Thyroid gland (tissue), 4 donors: ENCODE measurements at regions not wholly inside any gene's neighbourhood (a gene's known extent, or its start where the extent isn't known, plus 50 kb on each side); places are given as distances from the start of the nearest gene placed in this dataset.
A peak's percentile ranks its signal among the peaks of the same experiment; 100 is the strongest.

Source experiments
- DNase-seq, 2 donors: peaks; one replicate each; pipeline ENCODE4 v3.0.0-alpha.2; 2019
- H3K27ac ChIP-seq, 3 donors: fragments of 200-600 bp; sonication (generic); 1 replicate in 2 of 3; 2 replicates in 1 of 3; pipeline ENCODE4 v1.5.1; 2016 to 2019; ENCODE audit warnings: mild to moderate bottlenecking in 1 of 3, moderate library complexity in 1 of 3
- H3K27me3 ChIP-seq: fragments of 200-600 bp; sonication (generic); one replicate; pipeline ENCODE4 v1.5.1; 2019
- H3K36me3 ChIP-seq, 2 donors: fragments of 200-600 bp; sonication (generic); one replicate each; pipeline ENCODE4 v1.5.1; 2016 to 2019
- H3K4me1 ChIP-seq, 2 donors: fragments of 200-600 bp; sonication (generic); one replicate each; pipeline ENCODE4 v1.5.1; 2017 to 2019
- H3K4me3 ChIP-seq, 3 donors: fragments of 200-600 bp; sonication (generic); replicated peaks in 1 of 3; 1 replicate in 2 of 3; 2 replicates in 1 of 3; pipeline ENCODE4 v1.5.1; 2016; ENCODE audit warnings: mild to moderate bottlenecking in 1 of 3
- H3K9me3 ChIP-seq: fragments of 200-600 bp; sonication (generic); one replicate; pipeline ENCODE4 v1.5.1; 2017
- CTCF ChIP-seq, 6 experiments: fragments of 200-600 bp in 3 of 6; fragments of 450-650 bp in 3 of 6; sonication (generic) in 3 of 6; IDR thresholded peaks; one replicate each; pipeline ENCODE4 v1.5.1; 2016 to 2019; ENCODE audit warnings: antibody characterized with exemption in 6 of 6, mild to moderate bottlenecking in 2 of 6, inconsistent platforms in 1 of 6, moderate library complexity in 1 of 6
- POLR2A ChIP-seq, 2 donors: fragments of 450-650 bp; IDR thresholded peaks; one replicate each; pipeline ENCODE4 v1.6.1; 2017; ENCODE audit warnings: antibody characterized with exemption in 2 of 2, mild to moderate bottlenecking in 2 of 2, moderate library complexity in 1 of 2
- WGBS, 2 donors: methylation state at CpG; one replicate each; pipeline ENCODE4 v1.1.5; 2017; 5-methylcytosine and 5-hydroxymethylcytosine counted together
- intact Hi-C: fragments of 100-400 bp; cut with DNase I; formaldehyde crosslinking; loops from one replicate; pipeline ENCODE4 v1.15.1; 2023

- no peaks in the 10 kb centered on the region for H3K9me3 ChIP-seq
- H3K27ac ChIP-seq = peak overlapping the region in 2 of 3 donors; percentile 8 to 11
- H3K36me3 ChIP-seq = no peaks in the 10 kb centered on the region
- no peak for DNase-seq
- TF ChIP-seq CTCF (IDR thresholded peaks at IDR 0.05) (no peak), POLR2A (IDR thresholded peaks at IDR 0.05) (no peak)
- WGBS, 2 donors = 30 to 58% methylated on average over 1 of the region's 1 CpG
- H3K4me3 ChIP-seq = no peak overlapping the region
- H3K4me1 ChIP-seq = peaks cover 35 to 43% of the 10 kb centered on the region in 2 donors
- no peaks in the 10 kb centered on the region for H3K27me3 ChIP-seq
- intact Hi-C loops = no loop called here
Measured at GRCh38 chr4:156595041-156595440, 376.6 kb downstream of the PDGFC start.

GRCh38 chr4:156594624-156595023, 377.0 kb downstream of the PDGFC start:
- TF ChIP-seq POLR2A (IDR thresholded peaks at IDR 0.05) (no peak), CTCF (IDR thresholded peaks at IDR 0.05) (no peak)
- 18 to 23% methylated on average over 3 of the region's 3 CpGs for WGBS, 2 donors
- Histone ChIP-seq H3K4me1 (peaks cover 35 to 43% of the 10 kb centered on the region in 2 donors), H3K9me3 (no peaks in the 10 kb centered on the region), H3K36me3 (no peaks in the 10 kb centered on the region), H3K27ac (peak overlapping the region in 2 of 3 donors; percentile 8 to 11), H3K4me3 (no peak overlapping the region), H3K27me3 (no peaks in the 10 kb centered on the region)
- peak; percentile 89 to 91 for DNase-seq
- intact Hi-C loops = no loop called here

GRCh38 chr4:156593464-156593863, 378.1 kb downstream of the PDGFC start:
- no peak for DNase-seq
- H3K36me3 ChIP-seq = no peaks in the 10 kb centered on the region
- no peaks in the 10 kb centered on the region for H3K27me3 ChIP-seq
- TF ChIP-seq POLR2A (IDR thresholded peaks at IDR 0.05) (no peak), CTCF (IDR thresholded peaks at IDR 0.05) (no peak)
- H3K27ac ChIP-seq = no peak overlapping the region
- H3K4me1 ChIP-seq = peaks cover 34 to 35% of the 10 kb centered on the region in 2 donors
- H3K4me3 ChIP-seq = no peak overlapping the region
- H3K9me3 ChIP-seq = no peaks in the 10 kb centered on the region
- intact Hi-C loops = no loop called here

- 89 to 94% methylated on average over 3 of the region's 3 CpGs for WGBS, 2 donors
- TF ChIP-seq POLR2A (IDR thresholded peaks at IDR 0.05) = no peak
- TF ChIP-seq CTCF (IDR thresholded peaks at IDR 0.05) = no peak
- Histone ChIP-seq H3K36me3 (no peaks in the 10 kb centered on the region), H3K27me3 (no peaks in the 10 kb centered on the region), H3K27ac (no peak overlapping the region), H3K4me1 (peaks cover 16 to 22% of the 10 kb centered on the region in 2 donors), H3K9me3 (no peaks in the 10 kb centered on the region), H3K4me3 (no peak overlapping the region)
- intact Hi-C loops = no loop called here
- no peak for DNase-seq
Measured at GRCh38 chr4:156591679-156592078, 379.9 kb downstream of the PDGFC start.

- no peak for TF ChIP-seq POLR2A (IDR thresholded peaks at IDR 0.05)
- no peak for TF ChIP-seq CTCF (IDR thresholded peaks at IDR 0.05)
- 66 to 79% methylated on average over 5 of the region's 5 CpGs for WGBS, 2 donors
- no peaks in the 10 kb centered on the region for H3K36me3 ChIP-seq
- no peak for DNase-seq
- no peak overlapping the region for H3K4me3 ChIP-seq
- H3K27ac ChIP-seq = no peak overlapping the region
- H3K27me3 ChIP-seq = no peaks in the 10 kb centered on the region
- peaks cover 0 to 2% of the 10 kb centered on the region in 2 donors for H3K4me1 ChIP-seq
- no peaks in the 10 kb centered on the region for H3K9me3 ChIP-seq
- intact Hi-C loops = no loop called here
Measured at GRCh38 chr4:156584100-156584499, 387.5 kb downstream of the PDGFC start.
